ENCODE measurements at regions not wholly inside any gene's neighbourhood (a gene's known extent, or its start where the extent isn't known, plus 50 kb on each side); places are given as distances from the start of the nearest gene placed in this dataset.

- FAIRE-seq, result no peak
Observed at GRCh38 chr12:127064207-127064606, 1202.8 kb upstream of the TMEM132C start.

- no peak for FAIRE-seq
Observed at GRCh38 chr12:127065595-127065994, 1201.4 kb upstream of the TMEM132C start.

GRCh38 chr12:127070515-127071157 lies 1196.3 kb upstream of the TMEM132C start:
- no peak for FAIRE-seq

- FAIRE-seq, result no peak
Observed at GRCh38 chr12:127074161-127074560, 1192.8 kb upstream of the TMEM132C start.

- no peak for FAIRE-seq
Observed at GRCh38 chr12:127075981-127076380, 1191.0 kb upstream of the TMEM132C start.

- FAIRE-seq, result no peak
Observed at GRCh38 chr12:127077262-127078045, 1189.5 kb upstream of the TMEM132C start.

- FAIRE-seq, result no peak
Observed at GRCh38 chr12:127078577-127079350, 1188.2 kb upstream of the TMEM132C start.

- no peak for FAIRE-seq
Observed at GRCh38 chr12:127079636-127080035, 1187.3 kb upstream of the TMEM132C start.

- FAIRE-seq, result no peak
Observed at GRCh38 chr12:127081058-127081457, 1185.9 kb upstream of the TMEM132C start.

GRCh38 chr12:127083008-127083949 lies 1183.7 kb upstream of the TMEM132C start:
- FAIRE-seq, result no peak

- FAIRE-seq, result no peak
Observed at GRCh38 chr12:127101076-127101475, 1165.9 kb upstream of the TMEM132C start.

- no peak for FAIRE-seq
Observed at GRCh38 chr12:127106041-127106440, 1160.9 kb upstream of the TMEM132C start.

- FAIRE-seq, result no peak
Observed at GRCh38 chr12:127106697-127107096, 1160.3 kb upstream of the TMEM132C start.

GRCh38 chr12:127107744-127108143 lies 1159.2 kb upstream of the TMEM132C start:
- no peak for FAIRE-seq

- FAIRE-seq, result peak; percentile 29
Observed at GRCh38 chr12:127108360-127109215, 1158.4 kb upstream of the TMEM132C start.

GRCh38 chr12:127113945-127114344 lies 1153.0 kb upstream of the TMEM132C start:
- no peak for FAIRE-seq

- FAIRE-seq, result no peak
Observed at GRCh38 chr12:127115468-127116035, 1151.4 kb upstream of the TMEM132C start.

- FAIRE-seq, result no peak
Observed at GRCh38 chr12:127118251-127118650, 1148.7 kb upstream of the TMEM132C start.

- FAIRE-seq, result no peak
Observed at GRCh38 chr12:127119600-127120140, 1147.3 kb upstream of the TMEM132C start.

- no peak for FAIRE-seq
Observed at GRCh38 chr12:127120851-127121250, 1146.1 kb upstream of the TMEM132C start.

Data from endometrium (tissue), 2 donors.